Uterus (tissue), 2 donors: ENCODE measurements at regions not wholly inside any gene's neighbourhood (a gene's known extent, or its start where the extent isn't known, plus 50 kb on each side); places are given as distances from the start of the nearest gene placed in this dataset.

ENCODE experiments used
- POLR2A ChIP-seq, 2 donors: fragments of 450-650 bp; IDR thresholded peaks; one replicate each; pipeline ENCODE4 v1.6.1; 2016; ENCODE audit warnings: antibody characterized with exemption in 2 of 2, mild to moderate bottlenecking in 1 of 2, moderate library complexity in 1 of 2
- TF ChIP-seq, protein P1 (sequence below), 4 experiments: fragments of 200-600 bp in 2 of 4; fragments of 450-650 bp in 2 of 4; sonication (generic) in 2 of 4; IDR thresholded peaks; one replicate each; pipeline ENCODE4 v1.5.1; 2016 to 2019; ENCODE audit warnings: antibody characterized with exemption in 4 of 4, mild to moderate bottlenecking in 2 of 4, moderate library complexity in 1 of 4

DNA sequence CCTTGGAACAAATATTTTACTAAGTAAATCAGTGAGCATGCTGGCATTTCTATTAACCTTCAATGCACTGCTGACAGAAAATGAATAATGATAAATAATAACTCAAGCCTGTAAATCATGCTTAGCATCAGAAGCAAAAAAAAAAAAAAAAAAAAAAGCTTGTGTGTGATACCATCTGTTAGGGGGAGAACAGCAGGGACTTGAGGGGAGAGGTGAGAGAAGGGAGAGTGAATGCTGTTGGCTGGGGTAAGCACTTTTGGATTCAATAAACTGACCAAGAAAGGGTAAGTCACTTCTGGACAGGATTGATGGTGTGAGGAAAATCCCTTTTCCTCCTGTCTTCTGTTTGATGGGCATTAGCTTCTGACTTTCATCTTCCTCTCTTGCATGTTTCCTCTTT lies 996.4 kb downstream of the KCNMA1 start:
- TF ChIP-seq, protein P1, sequence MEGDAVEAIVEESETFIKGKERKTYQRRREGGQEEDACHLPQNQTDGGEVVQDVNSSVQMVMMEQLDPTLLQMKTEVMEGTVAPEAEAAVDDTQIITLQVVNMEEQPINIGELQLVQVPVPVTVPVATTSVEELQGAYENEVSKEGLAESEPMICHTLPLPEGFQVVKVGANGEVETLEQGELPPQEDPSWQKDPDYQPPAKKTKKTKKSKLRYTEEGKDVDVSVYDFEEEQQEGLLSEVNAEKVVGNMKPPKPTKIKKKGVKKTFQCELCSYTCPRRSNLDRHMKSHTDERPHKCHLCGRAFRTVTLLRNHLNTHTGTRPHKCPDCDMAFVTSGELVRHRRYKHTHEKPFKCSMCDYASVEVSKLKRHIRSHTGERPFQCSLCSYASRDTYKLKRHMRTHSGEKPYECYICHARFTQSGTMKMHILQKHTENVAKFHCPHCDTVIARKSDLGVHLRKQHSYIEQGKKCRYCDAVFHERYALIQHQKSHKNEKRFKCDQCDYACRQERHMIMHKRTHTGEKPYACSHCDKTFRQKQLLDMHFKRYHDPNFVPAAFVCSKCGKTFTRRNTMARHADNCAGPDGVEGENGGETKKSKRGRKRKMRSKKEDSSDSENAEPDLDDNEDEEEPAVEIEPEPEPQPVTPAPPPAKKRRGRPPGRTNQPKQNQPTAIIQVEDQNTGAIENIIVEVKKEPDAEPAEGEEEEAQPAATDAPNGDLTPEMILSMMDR (IDR thresholded peaks at IDR 0.05) = no peak
- TF ChIP-seq POLR2A (IDR thresholded peaks at IDR 0.05) = no peak
